GM23338 (cell line): ENCODE measurements at regions not wholly inside any gene's neighbourhood (a gene's known extent, or its start where the extent isn't known, plus 50 kb on each side); places are given as distances from the start of the nearest gene placed in this dataset.

ENCODE experiments used
- ATAC-seq: fragments of 200-7000 bp; cut with Tn5 transposase; 3 replicates; pipeline ENCODE4 v1.9.1; 2020
- DNase-seq: peaks from one replicate; pipeline ENCODE4 v3.0.0-alpha.2; 2015; ENCODE audit warnings: low spot score
- H2AFZ ChIP-seq: fragments of 200-600 bp; sonication (generic); 2 replicates; pipeline ENCODE4 v1.8.0; 2016; ENCODE audit warnings: antibody characterized with exemption, mild to moderate bottlenecking, moderate library complexity
- H3F3A ChIP-seq: fragments of 200-600 bp; sonication (generic); replicated peaks from 2 replicates; pipeline ENCODE4 v1.8.0; 2017; ENCODE audit warnings: antibody characterized with exemption, mixed run types, low read depth
- H3K27ac ChIP-seq: fragments of 200-600 bp; sonication (generic); 2 replicates; pipeline ENCODE4 v1.6.1; 2016; ENCODE audit warnings: low read depth
- H3K27me3 ChIP-seq: fragments of 200-600 bp; sonication (generic); 2 replicates; pipeline ENCODE4 v1.8.0; 2016; ENCODE audit warnings: mild to moderate bottlenecking, mixed run types, moderate library complexity; ENCODE audit not compliant: insufficient read depth
- H3K36me3 ChIP-seq: fragments of 200-600 bp; sonication (generic); 2 replicates; pipeline ENCODE4 v1.8.0; 2016; ENCODE audit warnings: mild to moderate bottlenecking; ENCODE audit not compliant: insufficient read depth
- H3K4me1 ChIP-seq: fragments of 200-600 bp; sonication (generic); 2 replicates; pipeline ENCODE4 v1.8.0; 2016; ENCODE audit warnings: mild to moderate bottlenecking, moderate library complexity; ENCODE audit not compliant: insufficient read depth
- H3K4me2 ChIP-seq: fragments of 200-600 bp; sonication (generic); 2 replicates; pipeline ENCODE4 v1.7.1; 2017; ENCODE audit warnings: mixed run types
- H3K4me3 ChIP-seq: fragments of 200-600 bp; sonication (generic); 2 replicates; pipeline ENCODE4 v1.6.1; 2016; ENCODE audit warnings: mixed run types
- H3K79me2 ChIP-seq: fragments of 200-600 bp; sonication (generic); replicated peaks from 2 replicates; pipeline ENCODE4 v1.8.0; 2017; ENCODE audit warnings: mild to moderate bottlenecking; ENCODE audit not compliant: insufficient read depth
- H3K9me2 ChIP-seq: fragments of 200-600 bp; sonication (generic); 2 replicates; pipeline ENCODE4 v1.8.0; 2017; ENCODE audit not compliant: insufficient read depth
- H4K20me1 ChIP-seq: fragments of 200-600 bp; sonication (generic); replicated peaks from 2 replicates; pipeline ENCODE4 v1.8.0; 2017; ENCODE audit warnings: mild to moderate bottlenecking; ENCODE audit not compliant: insufficient read depth
- H3K27ac Mint-ChIP-seq: 2 replicates; pipeline ENCODE4 v1.8.0; 2020; ENCODE audit warnings: inconsistent platforms, mild to moderate bottlenecking, moderate library complexity, mixed read lengths
- H3K27me3 Mint-ChIP-seq: 3 replicates; pipeline ENCODE4 v1.8.0; 2022; ENCODE audit warnings: low read depth, mild to moderate bottlenecking, moderate library complexity, mixed read lengths, inconsistent platforms; ENCODE audit not compliant: insufficient read depth, poor library complexity
- H3K36me3 Mint-ChIP-seq: 3 replicates; pipeline ENCODE4 v1.8.0; 2021; ENCODE audit warnings: low read depth, mild to moderate bottlenecking, inconsistent platforms, moderate library complexity, mixed read lengths
- H3K4me1 Mint-ChIP-seq: 3 replicates; pipeline ENCODE4 v1.8.0; 2020; ENCODE audit warnings: mild to moderate bottlenecking, inconsistent platforms, mixed read lengths
- H3K4me3 Mint-ChIP-seq: 3 replicates; pipeline ENCODE4 v1.8.0; 2021; ENCODE audit warnings: moderate library complexity, mild to moderate bottlenecking, inconsistent platforms, mixed read lengths
- H3K9me3 Mint-ChIP-seq: 3 replicates; pipeline ENCODE4 v1.8.0; 2020; ENCODE audit warnings: moderate library complexity, mild to moderate bottlenecking, inconsistent platforms, mixed read lengths
- CREB1 ChIP-seq: fragments of 250-450 bp; sonication (Bioruptor Pico); IDR thresholded peaks from 2 replicates; pipeline ENCODE4 v1.5.0; 2020; ENCODE audit warnings: low read depth, mild to moderate bottlenecking, moderate library complexity
- CTCF ChIP-seq, 2 experiments: fragments of 200-600 bp in 1 of 2; sonication (generic) in 1 of 2; conservative IDR thresholded peaks; 2 replicates each; pipeline versions ENCODE4 v1.5.1 to v1.6.1; 2016 to 2017; ENCODE audit warnings: antibody characterized with exemption in 2 of 2, low read depth in 2 of 2, mild to moderate bottlenecking in 2 of 2, moderate library complexity in 1 of 2
- ETS1 ChIP-seq: IDR thresholded peaks from 2 replicates; pipeline ENCODE4 v1.6.1; 2016; ENCODE audit warnings: antibody characterized with exemption
- EZH2 ChIP-seq: fragments of 200-600 bp; sonication (generic); IDR thresholded peaks from one replicate; pipeline ENCODE4 v1.8.0; 2017; ENCODE audit warnings: antibody characterized with exemption, mild to moderate bottlenecking, low read depth; ENCODE audit not compliant: unreplicated experiment
- EZH2phosphoT487 ChIP-seq: fragments of 200-600 bp; sonication (generic); IDR thresholded peaks from one replicate; pipeline ENCODE4 v1.8.1; 2018; ENCODE audit warnings: antibody characterized with exemption; ENCODE audit not compliant: unreplicated experiment
- JUNB ChIP-seq: IDR thresholded peaks from one replicate; pipeline ENCODE4 v1.6.1; 2016; ENCODE audit warnings: antibody characterized with exemption; ENCODE audit not compliant: unreplicated experiment
- NANOG ChIP-seq: IDR thresholded peaks from 2 replicates; pipeline ENCODE4 v1.6.1; 2016; ENCODE audit warnings: antibody characterized with exemption, borderline replicate concordance
- POLR2AphosphoS5 ChIP-seq: IDR thresholded peaks from 2 replicates; pipeline ENCODE4 v1.6.1; 2016; ENCODE audit warnings: antibody characterized with exemption, low read depth
- STAT1 ChIP-seq: IDR thresholded peaks from one replicate; pipeline ENCODE4 v1.6.1; 2016; ENCODE audit warnings: antibody characterized with exemption; ENCODE audit not compliant: unreplicated experiment
- ZNF114 ChIP-seq: fragments of 250-450 bp; sonication (Bioruptor Pico); IDR thresholded peaks from 2 replicates; pipeline ENCODE4 v1.5.0; 2020; ENCODE audit warnings: mild to moderate bottlenecking, moderate library complexity
- ZNF331 ChIP-seq: fragments of 250-450 bp; sonication (Bioruptor Pico); IDR thresholded peaks from 2 replicates; pipeline ENCODE4 v1.5.0; 2020; ENCODE audit warnings: low read depth, mild to moderate bottlenecking, moderate library complexity
- ZNF462 ChIP-seq: fragments of 250-450 bp; sonication (Bioruptor Pico); IDR thresholded peaks from 2 replicates; pipeline ENCODE4 v1.5.0; 2020; ENCODE audit warnings: mild to moderate bottlenecking, moderate library complexity

- H3K79me2 ChIP-seq: peaks cover 56% of the 10 kb centered on the region
- H2AFZ ChIP-seq: no peak overlapping the region
- H3K4me3 Mint-ChIP-seq: no peak overlapping the region
- H3K36me3 Mint-ChIP-seq: peaks cover 18% of the 10 kb centered on the region
- no peak overlapping the region for H3K27ac ChIP-seq
- no peak overlapping the region for H3K4me3 ChIP-seq
- peaks cover 3% of the 10 kb centered on the region; the same call in 1 of the 2 replicates for H3K4me1 ChIP-seq
- no peak overlapping the region for H3K27ac Mint-ChIP-seq
- DNase-seq (no peak), ATAC-seq (no peak)
- peaks cover 7% of the 10 kb centered on the region; the same call in 1 of the 2 replicates for H4K20me1 ChIP-seq
- H3F3A ChIP-seq: no peaks in the 10 kb centered on the region
- H3K27me3 ChIP-seq: no peaks in the 10 kb centered on the region
- no peaks in the 10 kb centered on the region; the same call in 2 of the 3 replicates for H3K9me3 Mint-ChIP-seq
- no peak overlapping the region for H3K4me2 ChIP-seq
- H3K36me3 ChIP-seq: no peaks in the 10 kb centered on the region
- H3K27me3 Mint-ChIP-seq: peaks cover 9% of the 10 kb centered on the region
- no peaks in the 10 kb centered on the region for H3K9me2 ChIP-seq
- H3K4me1 Mint-ChIP-seq: peaks cover 24% of the 10 kb centered on the region
- TF ChIP-seq ZNF114 (CRISPR knock-in tag) (no peak), JUNB (no peak), ETS1 (no peak), NANOG (no peak), EZH2 (no peak), POLR2AphosphoS5 (no peak), STAT1 (no peak), CTCF (conservative IDR thresholded peaks at IDR 0.05; ENCODE audit: low read depth in 2 of 2) (no peak), ZNF462 (CRISPR knock-in tag) (no peak), ZNF331 (CRISPR knock-in tag) (no peak), EZH2phosphoT487 (no peak), CREB1 (CRISPR knock-in tag) (no peak)
Measured at GRCh38 chr2:120851116-120851773, 115.6 kb downstream of the GLI2 start.
